ENCODE measurements at regions not wholly inside any gene's neighbourhood (a gene's known extent, or its start where the extent isn't known, plus 50 kb on each side); places are given as distances from the start of the nearest gene placed in this dataset.

- H3K36me3 ChIP-seq = no peaks in the 10 kb centered on the region
- no peaks in the 10 kb centered on the region for H3K9me3 ChIP-seq
- H3K27me3 ChIP-seq (replicated peaks; ENCODE audit: insufficient read depth) = no peaks in the 10 kb centered on the region
- TF ChIP-seq CTCF (IDR thresholded peaks at IDR 0.05) = no peak
- no peak overlapping the region for H3K4me3 ChIP-seq
- H3K27ac ChIP-seq = no peak overlapping the region
- no peaks in the 10 kb centered on the region for H3K4me1 ChIP-seq (ENCODE audit: control insufficient read depth in 1 of 2, low read depth in 2 of 2)
- DNase-seq (ENCODE audit: low spot score) (no peak), ATAC-seq (ENCODE audit: insufficient number of reproducible peaks, low FRiP score, low read depth) (no peak)
Observed at GRCh38 chr9:105148328-105149006, 96.0 kb upstream of the SLC44A1 start.

GRCh38 chr9:105150991-105151685 lies 93.3 kb upstream of the SLC44A1 start:
- no peak overlapping the region for H3K4me3 ChIP-seq
- no peaks in the 10 kb centered on the region for H3K36me3 ChIP-seq
- no peaks in the 10 kb centered on the region for H3K4me1 ChIP-seq (ENCODE audit: control insufficient read depth in 1 of 2, low read depth in 2 of 2)
- no peaks in the 10 kb centered on the region for H3K9me3 ChIP-seq
- H3K27me3 ChIP-seq (replicated peaks; ENCODE audit: insufficient read depth) = no peaks in the 10 kb centered on the region
- no peak for TF ChIP-seq CTCF (IDR thresholded peaks at IDR 0.05)
- H3K27ac ChIP-seq = no peak overlapping the region
- DNase-seq (ENCODE audit: low spot score) (no peak), ATAC-seq (ENCODE audit: insufficient number of reproducible peaks, low FRiP score, low read depth) (no peak)

DNA sequence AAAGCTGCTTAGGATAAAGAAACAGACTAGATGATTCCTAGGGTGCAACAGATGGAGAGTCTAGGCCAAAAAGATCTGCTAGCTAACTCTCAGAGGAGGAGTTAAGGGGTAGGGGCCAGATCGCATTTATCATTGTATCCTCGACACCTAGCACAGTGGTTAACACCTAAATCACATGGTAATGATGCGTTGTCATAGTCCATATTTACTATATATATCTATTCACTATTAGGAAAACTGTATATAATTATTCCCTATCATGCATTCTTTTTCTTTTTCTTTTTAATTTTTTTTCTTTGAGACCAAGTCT lies 92.8 kb upstream of the SLC44A1 start:
- no peak for TF ChIP-seq CTCF (IDR thresholded peaks at IDR 0.05)
- peaks cover 0 to under 1% of the 10 kb centered on the region in 2 donors for H3K4me1 ChIP-seq (ENCODE audit: control insufficient read depth in 1 of 2, low read depth in 2 of 2)
- H3K4me3 ChIP-seq = no peak overlapping the region
- H3K9me3 ChIP-seq = no peaks in the 10 kb centered on the region
- no peak for DNase-seq (ENCODE audit: low spot score)
- no peaks in the 10 kb centered on the region for H3K36me3 ChIP-seq
- no peak for ATAC-seq (ENCODE audit: insufficient number of reproducible peaks, low FRiP score, low read depth)
- H3K27ac ChIP-seq = no peak overlapping the region
- no peaks in the 10 kb centered on the region for H3K27me3 ChIP-seq (replicated peaks; ENCODE audit: insufficient read depth)

DNA sequence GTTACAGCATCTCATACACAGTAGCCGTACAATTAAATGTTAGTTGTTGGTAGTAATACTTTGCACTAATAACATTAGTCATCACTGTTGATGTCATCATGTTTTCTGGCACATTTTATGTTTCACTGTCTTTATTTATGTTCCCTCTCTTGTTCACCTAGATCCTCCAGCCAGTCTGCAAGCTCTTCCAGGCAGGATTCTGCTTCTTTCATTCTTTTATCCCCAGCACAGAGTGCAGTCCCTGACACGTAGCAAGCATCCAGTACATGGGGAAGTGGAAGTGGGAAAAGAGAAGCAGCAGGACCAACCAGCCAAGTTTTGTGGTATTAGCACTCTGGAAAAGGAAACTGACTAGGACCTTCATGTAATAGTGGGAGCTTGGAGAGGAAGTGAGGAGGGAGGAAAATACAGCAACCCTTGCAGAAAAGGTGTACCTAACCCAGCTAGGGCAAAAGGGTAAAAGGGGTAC lies 89.7 kb upstream of the SLC44A1 start:
- DNase-seq (ENCODE audit: low spot score) (no peak), ATAC-seq (ENCODE audit: insufficient number of reproducible peaks, low FRiP score, low read depth) (peak; percentile 26)
- peaks cover 0 to 2% of the 10 kb centered on the region in 2 donors for H3K4me1 ChIP-seq (ENCODE audit: control insufficient read depth in 1 of 2, low read depth in 2 of 2)
- no peak for TF ChIP-seq CTCF (IDR thresholded peaks at IDR 0.05)
- no peaks in the 10 kb centered on the region for H3K9me3 ChIP-seq
- no peaks in the 10 kb centered on the region for H3K27me3 ChIP-seq (replicated peaks; ENCODE audit: insufficient read depth)
- H3K36me3 ChIP-seq = no peaks in the 10 kb centered on the region
- H3K4me3 ChIP-seq = no peak overlapping the region
- H3K27ac ChIP-seq = no peak overlapping the region

GRCh38 chr9:105157171-105157583 lies 87.3 kb upstream of the SLC44A1 start:
- peak overlapping the region; percentile 20 to 40 for H3K27ac ChIP-seq
- peak; percentile 64 for ATAC-seq (ENCODE audit: insufficient number of reproducible peaks, low FRiP score, low read depth)

More at GRCh38 chr9:105157171-105157583, 87.3 kb upstream of the SLC44A1 start:
- Histone ChIP-seq H3K27me3 (replicated peaks; ENCODE audit: insufficient read depth) (no peaks in the 10 kb centered on the region), H3K4me3 (no peak overlapping the region), H3K36me3 (no peaks in the 10 kb centered on the region), H3K9me3 (no peaks in the 10 kb centered on the region), H3K4me1 (ENCODE audit: control insufficient read depth in 1 of 2, low read depth in 2 of 2) (peaks cover 0 to 2% of the 10 kb centered on the region in 2 donors)
- no peak for DNase-seq (ENCODE audit: low spot score)
- TF ChIP-seq CTCF (IDR thresholded peaks at IDR 0.05) = peak; percentile 31
